Umbilical cord (tissue), 1 donor: ENCODE measurements at regions not wholly inside any gene's neighbourhood (a gene's known extent, or its start where the extent isn't known, plus 50 kb on each side); places are given as distances from the start of the nearest gene placed in this dataset.

ENCODE experiments used
- DNase-seq: peaks from one replicate; pipeline ENCODE4 v3.0.0-alpha.2; 2015; ENCODE audit warnings: low spot score

GRCh38 chr11:81892770-81893635 lies 840.7 kb downstream of the FAM181B start:
- DNase-seq = no peak

- DNase-seq = no peak
Observed at GRCh38 chr11:81888391-81888790, 845.3 kb downstream of the FAM181B start.

- no peak for DNase-seq
Observed at GRCh38 chr11:81887671-81888070, 846.0 kb downstream of the FAM181B start.

GRCh38 chr11:81886406-81887075 lies 847.1 kb downstream of the FAM181B start:
- no peak for DNase-seq

DNA sequence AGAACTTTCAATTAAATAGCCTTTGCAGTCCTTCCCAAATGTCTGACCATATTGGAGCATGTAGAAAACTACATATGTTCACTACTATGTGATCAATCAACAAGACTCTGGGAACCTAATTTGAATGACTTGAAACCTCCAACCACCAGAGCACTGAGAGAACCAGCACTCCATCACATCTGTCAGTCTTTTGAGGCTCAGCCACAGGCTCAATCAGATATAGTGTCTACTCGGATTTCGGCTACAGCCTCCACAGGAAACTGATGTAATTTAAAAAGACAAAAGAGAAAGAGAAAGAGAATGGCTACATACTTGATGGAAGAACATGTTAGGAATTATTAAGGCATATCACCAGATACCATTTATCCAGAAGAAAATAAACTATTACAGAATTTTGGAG lies 859.0 kb downstream of the FAM181B start:
- DNase-seq = no peak

GRCh38 chr11:81870815-81871214 lies 862.8 kb downstream of the FAM181B start:
- no peak for DNase-seq

DNA sequence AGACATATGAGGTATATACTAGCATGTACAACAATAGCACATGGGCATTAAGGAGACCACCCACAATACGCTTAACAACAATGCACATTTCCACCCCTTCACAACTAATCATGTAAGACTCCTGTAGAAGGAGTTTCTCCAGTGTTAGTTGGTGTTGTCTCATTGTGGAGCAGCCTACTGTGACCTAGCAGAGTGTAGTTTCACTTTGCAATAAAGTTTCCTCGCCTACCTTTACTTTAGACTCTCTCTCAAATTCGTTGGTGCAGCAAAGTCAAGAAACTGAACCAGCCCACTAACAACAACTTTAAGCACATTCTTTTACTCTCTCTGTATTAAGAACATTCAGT lies 863.6 kb downstream of the FAM181B start:
- no peak for DNase-seq

GRCh38 chr11:81869351-81870065 lies 864.2 kb downstream of the FAM181B start:
- DNase-seq = no peak

DNA sequence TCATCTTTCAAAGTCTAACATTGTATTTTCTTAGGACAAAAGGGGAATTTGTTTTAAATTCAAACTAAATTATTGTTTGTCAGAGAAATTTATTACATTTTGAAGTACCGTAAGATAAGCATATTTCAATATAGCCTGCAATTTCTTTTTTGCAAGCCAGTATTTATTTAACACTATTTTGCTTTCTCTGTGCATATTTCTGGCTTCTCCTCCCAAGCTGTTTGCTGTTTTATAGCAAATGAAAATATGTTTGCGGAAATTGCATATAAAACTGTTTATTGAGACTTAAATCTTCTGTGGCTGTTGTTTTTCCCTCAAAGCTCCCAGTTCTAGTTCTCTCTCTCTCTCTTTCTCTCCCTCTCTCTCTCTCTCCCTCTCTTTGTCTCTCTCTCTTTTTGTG lies 866.8 kb downstream of the FAM181B start:
- no peak for DNase-seq

- DNase-seq = no peak
Observed at GRCh38 chr11:81857386-81857785, 876.3 kb downstream of the FAM181B start.

DNA sequence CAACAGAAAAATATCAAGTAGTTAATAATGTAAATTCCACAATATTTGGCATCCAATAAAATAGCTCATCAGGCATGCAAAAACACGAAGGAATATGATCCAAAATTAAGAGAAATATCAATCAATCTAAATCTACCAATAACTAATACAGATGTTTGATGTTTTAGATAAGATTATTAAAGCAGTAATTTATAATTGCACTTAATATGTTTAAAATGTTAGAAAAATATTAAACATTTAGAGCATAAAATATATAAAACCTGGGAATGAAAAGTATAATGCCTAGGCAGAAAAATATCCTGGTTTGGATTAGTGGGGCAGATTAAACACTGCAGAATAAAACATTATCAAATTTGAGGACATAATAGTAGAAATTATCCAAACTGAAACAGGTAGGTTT lies 879.9 kb downstream of the FAM181B start:
- DNase-seq = no peak

DNA sequence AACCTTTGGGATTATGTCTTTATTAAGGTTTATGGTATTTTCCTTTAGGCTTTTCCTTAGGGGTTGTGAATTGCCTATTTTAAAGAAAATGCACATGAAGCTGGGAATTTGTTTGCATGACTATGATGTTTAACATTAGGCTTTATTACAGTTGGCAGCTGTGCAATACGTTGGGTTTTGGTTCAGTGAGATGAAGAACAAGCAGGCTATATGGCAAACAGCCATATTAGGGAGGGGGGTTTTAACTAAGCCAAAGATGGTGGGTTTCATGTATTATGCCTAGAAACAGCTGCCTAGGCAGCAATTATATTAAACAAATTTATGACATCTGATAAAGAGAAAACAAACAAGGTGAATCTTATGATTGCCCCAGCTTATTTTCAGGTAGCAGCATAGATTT lies 880.8 kb downstream of the FAM181B start:
- no peak for DNase-seq

GRCh38 chr11:81840380-81840779 lies 893.3 kb downstream of the FAM181B start:
- DNase-seq = peak; percentile 29

DNA sequence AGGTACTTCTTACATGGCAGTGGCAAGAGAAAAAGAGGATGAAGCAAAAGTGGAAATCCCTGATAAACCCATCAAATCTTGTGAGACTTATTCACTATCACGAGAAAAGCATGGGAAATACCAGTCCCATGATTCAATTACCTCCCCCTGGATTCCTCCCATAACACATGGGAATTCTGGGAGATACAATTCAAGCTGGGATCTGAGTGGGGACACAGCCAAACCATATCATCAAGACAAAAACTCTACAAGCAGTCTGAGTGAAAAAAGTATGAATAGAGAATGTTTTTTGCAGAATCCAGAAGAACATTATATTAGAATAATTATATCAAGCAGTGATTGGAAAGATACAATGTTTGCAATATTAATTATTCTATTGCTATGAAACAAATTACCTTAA lies 893.7 kb downstream of the FAM181B start:
- peak; percentile 18 for DNase-seq

DNA sequence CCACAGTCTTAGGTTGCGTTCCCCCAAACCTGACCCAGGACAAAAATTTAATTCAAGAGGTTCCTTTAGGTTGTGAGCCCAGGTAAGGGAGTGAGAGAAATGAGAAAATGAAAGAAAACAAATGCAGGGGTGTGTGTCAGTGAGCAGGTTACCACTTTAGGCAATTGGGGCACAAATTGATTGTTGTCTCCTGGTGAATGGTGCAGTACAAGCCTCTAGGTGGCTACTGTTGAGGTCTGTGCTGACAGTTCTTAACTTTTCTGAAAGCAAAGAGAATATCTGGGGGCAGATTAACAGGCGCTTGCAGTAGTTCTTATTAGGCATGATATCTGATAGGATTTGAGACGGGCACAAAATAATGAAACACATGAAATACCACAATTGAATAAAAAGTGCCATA lies 894.6 kb downstream of the FAM181B start:
- DNase-seq = no peak

DNA sequence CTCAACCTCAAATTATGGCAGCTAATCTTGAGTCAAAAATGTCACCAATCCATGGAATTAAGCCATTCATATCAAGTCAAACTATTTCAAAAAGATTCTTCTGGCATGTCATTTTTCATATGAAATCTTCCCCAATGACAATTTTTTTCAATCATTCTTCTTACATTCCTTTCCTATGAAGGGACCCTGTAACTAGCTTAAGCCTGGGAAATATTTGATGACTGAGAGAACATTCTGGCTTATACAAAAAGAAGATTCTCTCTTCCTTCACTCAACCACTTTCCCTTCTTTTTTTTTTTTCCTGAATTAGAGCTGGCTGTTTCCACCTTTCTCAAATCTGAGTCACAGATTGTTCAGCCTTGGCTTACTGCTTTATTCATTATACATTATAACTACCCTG lies 903.7 kb downstream of the FAM181B start:
- no peak for DNase-seq

DNA sequence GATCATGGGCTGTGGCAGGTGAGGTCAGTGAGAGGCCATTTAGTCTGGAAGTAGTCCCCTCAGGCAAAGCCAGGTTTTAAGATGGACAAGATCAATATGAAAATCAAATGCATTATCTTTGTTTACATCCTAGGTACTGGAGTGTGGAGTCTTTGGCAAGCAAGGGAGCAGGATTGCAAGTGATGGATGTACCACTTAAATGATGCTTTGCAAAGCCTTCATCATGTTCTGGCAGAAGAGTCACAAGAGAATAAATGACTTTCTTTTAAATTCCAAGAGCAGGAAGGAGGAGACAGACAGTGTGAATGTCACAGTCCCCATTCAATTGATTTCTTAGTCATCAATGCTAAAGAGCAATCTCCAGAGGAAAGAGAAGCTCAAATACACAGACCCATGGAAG lies 908.3 kb downstream of the FAM181B start:
- no peak for DNase-seq

- DNase-seq = no peak
Observed at GRCh38 chr11:81819462-81819861, 914.2 kb downstream of the FAM181B start.

DNA sequence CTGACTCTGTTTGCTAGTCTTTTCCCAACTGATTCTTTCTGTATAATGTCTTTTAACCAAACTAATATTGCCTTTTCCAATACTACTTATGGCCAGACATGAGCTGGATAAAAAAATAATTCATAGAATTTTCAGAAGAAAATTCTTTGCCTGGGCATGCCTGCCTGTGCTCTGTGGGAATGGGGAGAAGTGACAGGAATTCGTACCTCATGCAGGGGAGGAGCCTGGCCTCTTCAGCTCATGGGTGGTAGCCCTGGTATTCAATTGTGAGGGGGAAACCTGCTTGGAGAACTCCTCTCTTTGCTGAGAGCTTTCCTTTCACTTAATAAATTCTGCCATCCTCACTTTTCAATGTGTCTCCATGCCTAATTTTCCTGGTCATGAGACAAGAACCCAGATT lies 928.8 kb downstream of the FAM181B start:
- DNase-seq = no peak

GRCh38 chr11:81802591-81802990 lies 931.1 kb downstream of the FAM181B start:
- no peak for DNase-seq

DNA sequence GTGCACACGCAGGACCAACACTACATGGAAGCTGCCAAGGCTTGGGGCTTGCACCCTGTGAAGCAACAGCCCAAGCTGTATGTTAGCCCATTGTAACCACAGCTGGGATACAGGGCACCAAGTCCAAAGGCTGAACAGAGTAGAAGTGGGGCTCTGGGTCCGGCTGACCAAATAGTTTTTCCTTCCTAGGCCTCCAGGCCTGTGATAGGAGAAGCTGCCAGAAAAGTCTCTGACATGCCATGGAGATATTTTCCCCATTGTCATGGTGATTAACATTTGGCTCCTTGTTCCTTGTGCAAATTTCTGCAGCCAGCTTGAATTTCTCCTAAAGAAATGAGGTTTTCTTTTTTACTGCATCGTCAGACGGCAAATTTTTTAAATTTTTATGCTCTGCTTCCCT lies 941.2 kb downstream of the FAM181B start:
- no peak for DNase-seq

DNA sequence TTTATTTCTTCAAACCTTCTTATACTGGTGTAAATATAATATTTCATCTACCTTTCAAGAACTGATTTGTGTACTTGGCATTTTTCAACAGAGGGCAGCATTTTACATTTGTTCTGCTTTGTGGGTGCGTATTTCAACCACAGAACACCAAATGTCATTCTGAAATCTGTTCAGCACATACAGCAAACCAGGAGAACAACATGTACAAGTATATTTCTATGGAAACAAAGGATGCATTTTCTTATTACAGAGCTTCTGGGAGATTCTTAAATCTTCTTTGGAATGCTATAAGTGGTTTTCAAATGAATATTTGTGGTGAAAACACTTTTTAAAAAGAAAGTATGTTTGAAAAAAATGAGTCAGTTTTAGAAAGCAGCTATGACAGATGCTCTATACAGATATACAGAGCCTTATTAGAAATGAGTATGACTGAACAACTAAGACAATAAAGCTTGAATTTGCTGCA lies 946.0 kb downstream of the FAM181B start:
- peak; percentile 24 for DNase-seq

DNA sequence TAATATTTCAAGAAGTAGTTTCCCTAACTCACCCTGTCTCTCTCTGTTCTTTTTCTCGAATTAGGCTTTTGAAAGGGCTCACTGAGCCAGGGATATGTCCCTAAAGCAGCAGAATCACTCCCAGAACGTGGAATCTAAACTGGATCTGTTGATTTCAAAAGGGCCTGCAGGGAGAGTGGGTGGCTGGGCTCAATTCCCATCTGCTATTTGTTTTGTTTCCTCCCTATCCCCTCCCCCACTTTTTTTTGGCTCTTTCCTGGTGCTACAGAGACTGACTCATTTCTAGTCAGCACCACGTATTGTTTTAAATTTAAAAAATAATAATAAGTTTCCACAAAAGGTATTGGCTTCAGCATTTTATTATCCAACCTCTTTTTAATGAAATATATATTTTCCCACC lies 961.5 kb downstream of the FAM181B start:
- peak; percentile 6 for DNase-seq
